Esophagus squamous epithelium (tissue), 4 donors: ENCODE measurements at regions not wholly inside any gene's neighbourhood (a gene's known extent, or its start where the extent isn't known, plus 50 kb on each side); places are given as distances from the start of the nearest gene placed in this dataset.
"Not testable (repeated sequence)": the region's sequence is repeated elsewhere in the genome, so short reads cannot be mapped to it uniquely, and the experiment has no call there.

Experiments
- POLR2A ChIP-seq, 4 donors: fragments of 450-650 bp; IDR thresholded peaks; one replicate each; pipeline ENCODE4 v1.6.1; 2017; ENCODE audit warnings: antibody characterized with exemption in 4 of 4, mild to moderate bottlenecking in 4 of 4, moderate library complexity in 3 of 4
- TF ChIP-seq, protein P1 (sequence below), 6 experiments: fragments of 450-650 bp in 4 of 6; fragments of 200-600 bp in 2 of 6; sonication (generic) in 2 of 6; IDR thresholded peaks; one replicate each; pipeline ENCODE4 v1.5.1; 2016 to 2019; ENCODE audit warnings: antibody characterized with exemption in 6 of 6, mild to moderate bottlenecking in 4 of 6, moderate library complexity in 4 of 6

DNA sequence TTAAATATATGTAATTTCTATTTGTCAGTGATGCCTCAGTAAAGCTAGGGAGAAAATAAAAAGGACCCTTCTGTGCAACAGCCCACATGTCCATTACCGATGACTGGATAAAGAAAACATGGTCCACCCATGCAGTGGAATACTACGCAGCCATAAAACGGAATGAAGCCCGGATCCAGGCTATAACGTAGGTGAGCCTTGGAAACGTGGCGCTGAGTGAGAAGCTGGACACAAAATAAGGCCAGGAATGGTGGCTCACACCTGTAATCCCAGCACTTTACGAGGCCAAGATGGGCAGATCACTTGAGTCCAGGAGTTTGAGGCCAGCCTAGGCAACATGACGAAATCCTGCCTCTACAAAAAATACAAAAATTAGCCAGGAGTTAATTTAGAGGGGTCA, 98.2 kb downstream of the CRLF3 start:
- TF ChIP-seq POLR2A (IDR thresholded peaks at IDR 0.05) = not testable (repeated sequence)
- TF ChIP-seq, protein P1, sequence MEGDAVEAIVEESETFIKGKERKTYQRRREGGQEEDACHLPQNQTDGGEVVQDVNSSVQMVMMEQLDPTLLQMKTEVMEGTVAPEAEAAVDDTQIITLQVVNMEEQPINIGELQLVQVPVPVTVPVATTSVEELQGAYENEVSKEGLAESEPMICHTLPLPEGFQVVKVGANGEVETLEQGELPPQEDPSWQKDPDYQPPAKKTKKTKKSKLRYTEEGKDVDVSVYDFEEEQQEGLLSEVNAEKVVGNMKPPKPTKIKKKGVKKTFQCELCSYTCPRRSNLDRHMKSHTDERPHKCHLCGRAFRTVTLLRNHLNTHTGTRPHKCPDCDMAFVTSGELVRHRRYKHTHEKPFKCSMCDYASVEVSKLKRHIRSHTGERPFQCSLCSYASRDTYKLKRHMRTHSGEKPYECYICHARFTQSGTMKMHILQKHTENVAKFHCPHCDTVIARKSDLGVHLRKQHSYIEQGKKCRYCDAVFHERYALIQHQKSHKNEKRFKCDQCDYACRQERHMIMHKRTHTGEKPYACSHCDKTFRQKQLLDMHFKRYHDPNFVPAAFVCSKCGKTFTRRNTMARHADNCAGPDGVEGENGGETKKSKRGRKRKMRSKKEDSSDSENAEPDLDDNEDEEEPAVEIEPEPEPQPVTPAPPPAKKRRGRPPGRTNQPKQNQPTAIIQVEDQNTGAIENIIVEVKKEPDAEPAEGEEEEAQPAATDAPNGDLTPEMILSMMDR (IDR thresholded peaks at IDR 0.05) = not testable (repeated sequence)
